RWPE1 (cell line): ENCODE measurements at regions not wholly inside any gene's neighbourhood (a gene's known extent, or its start where the extent isn't known, plus 50 kb on each side); places are given as distances from the start of the nearest gene placed in this dataset.
"Not testable (repeated sequence)": the region's sequence is repeated elsewhere in the genome, so short reads cannot be mapped to it uniquely, and the experiment has no call there.

Experiments
- CTCF ChIA-PET: fragments of 350-600 bp; sonication (Branson Sonifier 250); formaldehyde crosslinking; extraction: SDS; loops from one replicate; lab custom pipeline; 2021; lab: Yijun Ruan, JAX
- POLR2A ChIA-PET: fragments of 400-600 bp; formaldehyde crosslinking; extraction: SDS; loops from one replicate; lab custom pipeline; 2020; ENCODE audit warnings: antibody characterized with exemption; ENCODE audit not compliant: low non-redundant PET; lab: Yijun Ruan, JAX
- DNase-seq: peaks from one replicate; pipeline ENCODE4 v3.0.0; 2012; ENCODE audit warnings: low spot score
- H3K27ac ChIP-seq: fragments of 450-650 bp; 2 replicates; pipeline ENCODE4 v1.5.1; 2017

DNA sequence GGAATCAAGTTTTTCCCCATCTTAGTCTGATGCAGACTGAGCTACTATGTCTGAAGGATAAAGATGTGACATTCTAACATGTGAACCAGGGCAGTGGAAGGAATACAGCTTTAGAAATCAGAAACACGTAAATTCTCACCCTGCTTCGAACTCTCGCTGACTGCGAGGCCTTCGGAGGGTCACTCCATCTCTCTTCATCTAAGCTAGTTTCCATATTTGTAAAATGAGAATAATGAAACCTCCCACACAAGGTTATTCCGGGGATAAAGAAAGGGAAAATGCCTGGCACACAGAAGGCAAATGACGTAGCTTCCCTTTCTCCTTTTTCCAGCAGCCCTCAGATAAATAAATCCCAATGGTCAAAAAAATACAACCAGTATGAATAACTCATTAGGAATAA lies 152.0 kb downstream of the ATP6V0E2 start:
- CTCF ChIA-PET, POLR2A ChIA-PET, DNase-seq, H3K27ac ChIP-seq: not testable (repeated sequence)

DNA sequence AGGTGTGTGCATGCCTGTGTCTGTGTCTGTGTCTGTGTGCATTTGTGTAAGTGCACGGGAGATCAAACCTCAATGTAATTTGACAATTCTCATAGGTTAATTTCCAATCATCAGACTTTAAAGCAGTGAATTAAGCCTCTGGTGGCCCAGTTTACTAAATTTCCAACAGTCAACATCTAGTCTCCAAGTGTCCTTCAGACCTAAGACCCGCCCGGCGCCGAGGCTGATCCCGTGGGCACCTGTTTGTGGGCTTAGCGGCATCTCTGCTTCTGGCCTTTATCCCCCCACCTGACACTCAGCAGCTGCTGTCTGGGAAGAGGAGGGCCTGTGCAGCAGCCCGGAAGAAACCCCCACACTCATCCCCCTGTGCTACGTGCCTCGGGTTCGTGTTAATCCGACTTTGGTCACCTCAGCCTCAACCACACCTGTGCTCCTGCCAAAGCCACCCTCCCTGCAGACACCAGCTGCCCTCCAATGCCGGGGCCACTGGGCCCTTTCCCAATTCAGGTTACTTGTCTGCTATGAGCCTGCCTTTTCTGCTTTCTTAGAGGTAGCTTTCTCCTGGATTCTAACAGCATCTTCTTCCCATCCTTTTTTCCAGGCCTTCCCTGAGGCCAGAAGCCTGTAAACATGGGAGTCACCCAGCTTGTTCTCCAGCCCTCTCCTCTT lies 154.7 kb downstream of the ATP6V0E2 start:
- CTCF ChIA-PET, DNase-seq, H3K27ac ChIP-seq, POLR2A ChIA-PET: not testable (repeated sequence)

DNA sequence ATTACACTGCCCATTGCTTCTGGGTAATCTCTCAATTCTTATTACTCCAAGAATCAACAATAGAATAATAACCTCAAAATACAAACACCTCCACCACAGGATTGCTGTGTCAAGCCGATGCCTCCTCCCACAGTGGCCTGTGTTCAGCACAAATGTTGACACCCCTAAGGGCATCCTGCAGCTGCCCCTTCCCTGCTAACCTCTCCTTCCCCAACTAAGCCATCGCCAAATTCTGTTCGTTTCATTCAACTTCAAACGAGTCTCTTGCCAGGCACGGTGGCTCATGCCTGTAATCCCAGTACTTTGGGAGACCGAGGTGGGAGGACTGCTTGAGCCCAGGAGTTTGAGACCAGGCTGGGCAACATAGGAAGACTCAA lies 155.2 kb downstream of the ATP6V0E2 start:
- DNase-seq, H3K27ac ChIP-seq, POLR2A ChIA-PET, CTCF ChIA-PET: not testable (repeated sequence)

DNA sequence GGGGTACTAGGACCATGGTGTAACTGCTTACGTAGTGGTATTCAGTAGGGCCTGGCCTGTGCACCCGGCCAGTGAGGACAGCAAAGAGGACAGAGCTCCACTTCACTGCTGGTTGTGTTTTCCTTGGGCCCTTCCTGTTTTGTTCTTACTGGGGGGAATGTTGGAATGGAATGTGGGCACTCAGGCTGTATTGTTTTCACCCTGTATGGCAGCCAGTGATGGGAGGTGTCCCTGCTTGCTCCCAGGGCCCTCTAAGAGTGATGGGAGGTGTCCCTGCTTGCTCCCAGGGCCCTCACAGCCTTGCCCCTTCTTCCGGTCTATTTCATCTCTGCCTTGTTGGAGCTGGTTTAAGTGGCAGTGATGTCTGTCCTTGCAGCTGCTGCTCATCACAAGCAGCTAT lies 158.0 kb downstream of the ATP6V0E2 start:
- H3K27ac ChIP-seq, CTCF ChIA-PET, POLR2A ChIA-PET, DNase-seq: not testable (repeated sequence)

DNA sequence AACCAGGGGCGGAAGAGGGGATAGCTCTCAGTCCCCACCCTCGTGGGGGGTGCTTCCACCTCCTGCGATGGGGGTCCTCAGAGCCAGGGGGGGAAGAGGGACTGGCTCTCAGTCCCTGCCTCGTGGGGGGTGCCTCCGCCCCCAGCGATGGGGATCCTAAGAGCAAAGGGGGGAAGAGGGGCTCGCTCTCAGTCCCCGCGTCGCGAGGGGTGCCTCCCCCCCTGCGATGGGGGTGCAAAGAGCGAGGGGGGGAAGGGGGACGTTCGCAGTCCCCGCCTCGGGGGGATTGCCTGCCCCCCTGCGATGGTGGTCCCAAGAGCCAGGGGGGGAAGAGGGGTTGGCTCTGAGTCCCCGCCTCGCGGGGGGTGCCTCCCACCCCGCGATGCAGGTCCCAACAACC lies 159.9 kb downstream of the ATP6V0E2 start:
- DNase-seq, H3K27ac ChIP-seq, POLR2A ChIA-PET, CTCF ChIA-PET: not testable (repeated sequence)

DNA sequence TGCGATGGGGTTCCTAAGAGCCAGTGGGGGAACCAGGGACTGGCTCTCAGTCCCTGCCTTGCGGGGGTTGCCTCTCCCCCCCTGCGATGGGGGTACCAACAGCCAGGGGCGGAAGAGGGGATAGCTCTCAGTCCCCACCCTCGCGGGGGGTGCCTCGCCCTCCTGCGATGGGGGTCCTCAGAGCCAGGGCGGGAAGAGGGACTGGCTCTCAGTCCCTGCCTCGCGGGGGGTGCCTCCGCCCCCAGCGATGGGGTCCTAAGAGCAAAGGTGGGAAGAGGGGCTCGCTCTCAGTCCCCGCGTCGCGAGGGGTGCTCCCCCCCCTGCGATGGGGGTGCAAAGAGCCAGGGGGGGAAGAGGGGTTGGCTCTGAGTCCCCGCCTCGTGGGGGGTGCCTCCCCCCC lies 162.0 kb downstream of the ATP6V0E2 start:
- H3K27ac ChIP-seq, CTCF ChIA-PET, POLR2A ChIA-PET, DNase-seq: not testable (repeated sequence)

DNA sequence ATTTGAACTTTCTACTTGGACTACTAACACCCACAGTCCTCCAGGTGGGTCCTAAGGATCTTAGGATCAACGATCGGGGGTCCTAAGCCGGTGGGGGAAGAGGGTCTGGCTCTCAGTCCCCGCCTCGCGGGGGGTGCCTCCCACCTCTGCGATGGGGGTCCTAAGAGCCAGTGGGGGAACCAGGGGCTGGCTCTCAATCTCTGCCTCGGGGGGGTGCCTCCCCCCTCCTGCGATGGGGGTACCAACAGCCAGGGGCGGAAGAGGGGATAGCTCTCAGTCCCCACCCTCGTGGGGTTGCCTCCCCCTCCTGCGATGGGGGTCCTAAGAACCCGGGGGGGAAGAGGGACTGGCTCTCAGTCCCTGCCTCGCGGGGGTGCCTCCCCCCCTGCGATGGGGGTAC lies 165.3 kb downstream of the ATP6V0E2 start:
- DNase-seq, POLR2A ChIA-PET, CTCF ChIA-PET, H3K27ac ChIP-seq: not testable (repeated sequence)

DNA sequence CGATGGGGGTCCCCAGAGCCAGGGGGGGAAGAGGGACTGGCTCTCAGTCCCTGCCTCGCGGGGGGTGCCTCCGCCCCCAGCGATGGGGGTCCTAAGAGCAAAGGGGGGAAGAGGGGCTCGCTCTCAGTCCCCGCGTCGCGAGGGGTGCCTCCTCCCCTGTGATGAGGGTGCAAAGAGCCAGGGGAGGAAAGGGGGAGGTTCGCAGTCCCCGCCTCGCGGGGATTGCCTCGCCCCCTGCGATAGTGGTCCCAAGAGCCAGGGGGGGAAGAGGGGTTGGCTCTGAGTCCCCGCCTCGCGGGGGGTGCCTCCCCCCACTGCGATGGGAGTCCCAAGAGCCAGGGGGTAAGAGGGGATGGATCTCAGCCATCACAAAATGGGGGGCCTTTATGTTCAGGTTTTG lies 168.5 kb downstream of the ATP6V0E2 start:
- CTCF ChIA-PET, H3K27ac ChIP-seq, POLR2A ChIA-PET, DNase-seq: not testable (repeated sequence)

DNA sequence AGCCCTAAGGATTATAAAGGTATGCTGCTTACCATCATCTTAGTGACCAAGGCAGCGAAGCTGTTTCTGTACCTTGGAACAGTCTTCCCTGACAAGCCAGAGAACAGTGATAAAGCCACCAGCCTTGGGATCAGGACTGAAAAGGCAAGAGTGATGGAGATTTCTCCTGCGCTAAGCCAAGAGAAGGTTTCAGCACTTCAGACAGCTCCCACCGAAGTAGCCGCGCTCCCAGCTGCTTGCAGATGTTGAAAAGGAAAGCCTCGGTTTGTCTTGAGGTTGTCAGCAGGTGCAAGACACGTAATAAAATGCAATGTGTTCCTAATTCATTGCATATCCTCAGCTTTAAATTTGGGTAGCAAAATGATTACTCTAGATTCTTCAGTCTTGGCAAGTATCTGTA lies 171.0 kb downstream of the ATP6V0E2 start:
- H3K27ac ChIP-seq, POLR2A ChIA-PET, CTCF ChIA-PET: not testable (repeated sequence)
- DNase-seq = peak; percentile 5

DNA sequence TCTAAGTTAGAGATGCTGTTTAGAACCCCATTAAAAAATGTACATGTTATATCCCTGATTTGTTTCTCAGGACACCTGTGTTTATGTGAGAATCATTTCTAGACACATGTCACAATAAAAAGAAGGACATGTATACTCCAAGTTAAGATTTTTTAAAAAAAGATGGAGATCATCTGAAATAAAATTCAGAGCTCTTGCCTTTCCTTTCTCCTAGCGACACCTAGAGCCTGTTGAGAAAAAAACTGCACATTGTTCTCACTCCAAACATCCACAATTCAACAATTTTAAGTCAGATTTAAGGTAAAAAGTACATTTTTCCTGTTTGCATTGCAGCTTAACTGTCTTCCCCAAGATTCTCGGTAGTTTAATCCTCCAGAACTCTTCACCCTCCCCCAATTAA lies 171.8 kb downstream of the ATP6V0E2 start:
- POLR2A ChIA-PET, DNase-seq, CTCF ChIA-PET, H3K27ac ChIP-seq: not testable (repeated sequence)

DNA sequence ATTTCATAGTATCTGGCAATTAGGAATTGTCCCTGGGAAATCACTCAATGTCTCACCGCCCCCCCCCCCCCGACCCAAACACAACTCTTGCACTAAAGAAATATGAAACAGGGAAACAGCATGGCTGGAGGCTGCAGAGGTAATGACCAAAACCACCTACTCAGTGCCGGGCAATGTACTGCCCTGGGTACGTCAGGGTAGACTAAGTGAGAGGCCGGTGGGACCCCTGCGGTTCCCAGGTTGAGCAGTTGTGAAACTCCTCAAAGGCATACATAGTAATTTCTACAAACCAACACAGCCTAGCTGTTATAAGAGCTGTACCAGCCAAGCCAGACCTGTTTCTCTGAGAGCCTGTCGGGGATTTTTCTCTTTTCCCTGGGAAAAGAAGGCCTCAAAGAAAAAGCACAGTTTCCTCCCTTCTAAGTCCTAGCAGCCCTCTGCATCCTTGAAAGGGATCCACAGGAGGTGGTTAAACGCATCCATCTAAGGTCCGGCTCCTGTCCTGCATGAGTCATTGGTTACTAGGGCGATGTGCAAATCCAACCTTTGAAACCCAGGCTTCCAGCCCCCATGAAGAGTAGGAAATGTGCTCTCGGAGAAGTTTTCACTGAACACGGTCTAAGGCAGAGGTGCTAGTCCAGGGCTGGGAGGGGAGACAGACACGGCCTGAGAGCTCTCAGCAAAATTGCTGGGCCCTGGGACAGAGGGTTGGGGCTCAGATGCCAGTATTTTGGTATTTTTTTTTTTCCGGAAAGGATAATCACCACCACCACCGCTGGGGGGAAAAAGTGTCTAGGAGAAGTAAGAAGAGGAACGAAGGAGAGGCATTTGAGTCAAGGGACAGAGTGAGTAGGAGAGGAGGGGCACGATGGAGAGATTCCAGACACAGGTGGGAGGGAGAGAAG lies 172.8 kb downstream of the ATP6V0E2 start:
- H3K27ac ChIP-seq, CTCF ChIA-PET, POLR2A ChIA-PET, DNase-seq: not testable (repeated sequence)

DNA sequence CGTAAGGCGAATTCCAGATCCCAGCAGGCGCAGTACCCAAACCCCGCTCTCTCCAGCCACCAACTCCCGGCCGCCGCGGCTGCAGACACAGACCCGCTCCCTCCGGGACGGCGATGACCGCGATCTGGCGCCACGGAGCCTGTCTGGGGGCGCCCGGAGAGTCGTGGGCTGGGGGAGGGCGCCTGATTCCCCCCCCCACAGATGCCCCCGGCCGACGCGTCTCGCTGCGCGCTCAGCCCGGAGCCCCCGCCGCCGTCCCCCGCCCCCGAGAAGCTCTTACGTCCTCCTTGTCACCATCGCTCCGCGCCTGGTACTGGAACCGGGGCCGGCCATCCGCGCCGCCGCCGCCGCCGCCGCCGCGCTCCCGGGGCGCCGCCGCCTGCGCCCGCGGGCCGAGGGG lies 173.6 kb downstream of the ATP6V0E2 start:
- CTCF ChIA-PET, DNase-seq, POLR2A ChIA-PET: not testable (repeated sequence)

DNA sequence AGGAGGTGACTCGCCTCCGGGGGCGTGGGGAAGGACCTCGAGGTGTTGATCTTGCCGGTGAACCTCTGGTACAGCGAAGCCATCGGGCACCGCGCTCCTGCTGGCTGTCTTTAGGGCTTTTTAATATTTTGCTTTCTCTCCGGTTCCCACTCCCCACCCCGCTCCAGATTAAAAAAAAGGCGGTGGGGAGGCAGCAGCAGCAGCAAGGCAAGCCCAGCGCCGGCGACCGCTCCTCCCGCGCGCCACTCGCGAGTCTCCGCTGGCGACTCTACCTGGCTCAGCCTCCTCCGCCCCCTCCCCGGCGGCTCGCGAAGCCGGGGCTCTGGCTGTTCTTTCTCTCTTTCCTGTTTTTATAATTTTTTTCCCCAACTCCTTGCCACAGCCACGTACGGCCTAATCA lies 174.0 kb downstream of the ATP6V0E2 start:
- H3K27ac ChIP-seq, POLR2A ChIA-PET, CTCF ChIA-PET, DNase-seq: not testable (repeated sequence)

More for the DNA sequence above, 173.6 kb downstream of the ATP6V0E2 start:
- not testable (repeated sequence) for H3K27ac ChIP-seq

DNA sequence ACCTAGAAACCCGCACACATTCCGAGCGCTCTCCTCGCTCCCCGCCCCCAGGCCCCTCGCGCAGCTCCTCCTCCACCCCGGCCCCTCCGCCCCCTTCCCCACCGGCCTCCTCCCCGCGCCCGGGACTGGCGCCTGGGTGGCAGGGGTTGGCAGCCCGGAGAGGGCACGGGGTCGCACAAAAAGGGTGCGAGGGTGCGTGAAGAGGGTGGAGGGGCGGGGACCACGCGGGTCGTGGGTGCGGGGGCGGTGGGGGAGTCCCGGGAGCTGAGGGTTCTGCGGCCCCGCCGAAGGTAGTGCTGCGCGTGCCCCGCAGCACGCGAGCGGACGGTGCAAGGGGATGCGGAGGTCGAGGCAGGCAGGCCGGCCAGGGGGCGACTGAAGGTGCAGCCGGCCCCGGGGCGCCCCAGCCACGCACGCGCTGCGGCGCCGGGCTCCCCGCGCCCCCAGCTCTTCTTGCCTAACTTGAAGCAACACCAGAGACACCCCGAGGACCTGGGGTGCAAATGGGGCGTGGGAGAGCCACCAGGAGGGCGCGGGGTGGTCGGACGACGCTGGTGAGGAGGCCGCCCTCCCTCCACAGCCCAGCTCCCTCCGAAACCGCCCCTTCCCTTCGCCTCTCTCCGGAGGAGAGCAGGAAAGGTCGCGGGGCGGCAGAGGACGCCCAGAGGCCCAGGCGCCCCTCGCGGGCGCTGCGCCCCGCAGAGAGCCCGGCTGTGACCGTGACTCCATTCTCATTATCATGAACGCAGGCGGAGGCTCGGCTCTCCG lies 174.7 kb downstream of the ATP6V0E2 start:
- DNase-seq, H3K27ac ChIP-seq, POLR2A ChIA-PET, CTCF ChIA-PET: not testable (repeated sequence)

DNA sequence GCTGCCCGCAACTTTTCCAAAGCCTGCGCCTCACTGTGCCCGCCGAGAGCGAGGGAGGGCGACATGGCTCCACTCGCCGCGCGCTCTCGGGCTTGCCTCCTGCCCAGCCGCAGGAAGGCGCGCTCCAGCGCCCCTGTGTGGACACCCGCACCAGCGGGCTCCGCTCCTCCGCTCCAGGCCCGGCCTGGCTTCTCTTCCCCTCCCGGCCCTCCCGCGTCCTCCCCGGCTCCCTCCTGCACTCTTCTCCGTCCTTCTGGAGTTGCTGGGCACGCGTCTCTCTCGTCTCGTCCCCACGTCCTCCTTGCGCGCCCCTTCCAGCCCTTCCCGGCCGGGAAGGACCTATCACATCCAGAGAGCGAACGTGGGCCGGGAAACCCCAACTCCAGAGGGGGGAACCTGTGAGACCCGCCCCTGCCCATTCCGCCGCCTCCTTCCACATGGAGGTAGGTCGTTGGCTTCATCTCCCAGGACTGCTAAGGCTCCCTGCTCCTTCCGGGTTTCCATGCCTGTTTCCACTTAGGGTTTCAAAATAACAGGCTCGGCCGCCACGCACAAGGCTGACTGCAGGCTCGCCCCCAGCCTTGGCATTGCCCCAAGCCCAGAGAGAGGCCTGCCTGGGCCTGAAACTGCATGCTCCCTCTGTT lies 175.4 kb downstream of the ATP6V0E2 start:
- DNase-seq, H3K27ac ChIP-seq, CTCF ChIA-PET, POLR2A ChIA-PET: not testable (repeated sequence)

DNA sequence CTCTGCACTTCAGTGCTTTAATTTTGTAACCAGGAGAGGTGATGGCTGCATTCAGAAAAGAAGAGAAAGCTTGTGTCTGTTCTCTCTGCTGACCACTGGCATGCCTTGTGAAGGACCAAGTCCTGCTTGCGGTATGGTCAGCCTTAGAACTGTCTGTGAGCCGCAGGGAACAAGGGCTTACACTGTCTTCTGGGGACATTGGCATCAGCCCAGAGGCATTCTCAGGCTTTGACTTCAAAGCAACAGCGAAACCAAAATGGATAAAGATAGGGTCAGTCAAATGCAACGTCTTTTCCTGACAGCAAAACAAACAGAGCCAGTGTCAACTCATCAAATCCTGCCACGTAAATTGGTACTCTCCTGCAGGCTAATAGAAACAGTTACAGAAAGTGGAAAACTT lies 179.6 kb downstream of the ATP6V0E2 start:
- DNase-seq, H3K27ac ChIP-seq, CTCF ChIA-PET, POLR2A ChIA-PET: not testable (repeated sequence)

DNA sequence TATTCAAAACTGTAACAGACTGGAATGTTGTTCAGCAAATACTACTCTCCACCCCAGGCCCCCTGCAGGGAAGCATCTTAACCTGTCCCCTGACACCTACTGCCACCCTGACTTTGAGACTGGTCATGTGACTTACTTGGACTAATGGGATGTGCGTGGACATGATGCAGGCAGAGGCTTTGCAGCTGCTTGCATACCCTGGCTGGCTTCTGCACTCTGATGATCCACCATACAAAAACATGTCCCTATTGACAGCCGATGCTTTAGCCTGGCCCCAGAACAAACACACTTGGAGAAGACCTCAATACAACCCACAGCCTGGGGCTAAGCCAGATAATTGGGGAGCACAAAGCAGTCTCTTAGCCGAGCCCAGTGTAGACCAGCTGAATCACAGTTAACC lies 180.5 kb downstream of the ATP6V0E2 start:
- POLR2A ChIA-PET, H3K27ac ChIP-seq, DNase-seq, CTCF ChIA-PET: not testable (repeated sequence)
